Upper lobe of right lung (tissue), 1 donor: ENCODE measurements at regions not wholly inside any gene's neighbourhood (a gene's known extent, or its start where the extent isn't known, plus 50 kb on each side); places are given as distances from the start of the nearest gene placed in this dataset.

Experiments used
- ATAC-seq: fragments of 200-7000 bp; cut with Tn5 transposase; one replicate; pipeline ENCODE4 v1.9.1; 2020; ENCODE audit warnings: mild to moderate bottlenecking, moderate library complexity
- DNase-seq: peaks from one replicate; pipeline ENCODE4 v3.0.0-alpha.2; 2020
- H3K27ac ChIP-seq: fragments of 200-600 bp; one replicate; pipeline ENCODE4 v1.8.0; 2022
- H3K27me3 ChIP-seq: fragments of 200-600 bp; one replicate; pipeline ENCODE4 v1.8.0; 2022; ENCODE audit warnings: mild to moderate bottlenecking
- H3K36me3 ChIP-seq: fragments of 200-600 bp; one replicate; pipeline ENCODE4 v1.8.0; 2022
- H3K4me1 ChIP-seq: fragments of 200-600 bp; one replicate; pipeline ENCODE4 v1.8.0; 2022
- H3K4me3 ChIP-seq: fragments of 200-600 bp; one replicate; pipeline ENCODE4 v1.8.0; 2022; ENCODE audit warnings: mild to moderate bottlenecking
- H3K9me3 ChIP-seq: fragments of 200-600 bp; one replicate; pipeline ENCODE4 v1.8.0; 2022
- CTCF ChIP-seq: fragments of 200-600 bp; IDR thresholded peaks from one replicate; pipeline ENCODE4 v1.8.0; 2022; ENCODE audit warnings: antibody characterized with exemption
- intact Hi-C: fragments of 100-400 bp; cut with DNase I; formaldehyde crosslinking; loops from one replicate; pipeline ENCODE4 v1.11.0; 2022
- donor health status: DM: no; HTN: yes; CAD: no; lungs with severe emphysema.

DNA sequence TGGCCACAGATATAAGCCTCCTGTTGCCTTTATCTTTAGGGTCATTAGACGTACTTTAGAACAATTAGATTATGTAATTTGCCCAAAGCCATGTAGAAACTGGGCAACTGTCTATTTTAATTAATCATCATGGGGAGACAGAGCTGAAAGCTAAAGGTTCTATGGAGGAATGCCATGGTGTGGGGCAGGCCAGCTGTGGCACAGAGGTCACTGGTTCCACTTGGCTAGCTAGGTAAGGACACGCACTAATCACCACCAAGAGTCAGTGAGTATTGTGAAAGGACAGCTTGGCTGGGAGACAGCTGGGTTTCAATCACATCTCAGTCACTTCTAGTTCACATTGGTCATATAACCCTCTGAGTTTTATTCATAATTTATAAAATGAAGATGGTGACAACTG, 81.7 kb downstream of the HMHB1 start:
- Histone ChIP-seq H3K9me3 (no peaks in the 10 kb centered on the region), H3K4me3 (no peak overlapping the region), H3K27ac (no peak overlapping the region), H3K27me3 (no peaks in the 10 kb centered on the region), H3K4me1 (no peaks in the 10 kb centered on the region), H3K36me3 (no peaks in the 10 kb centered on the region)
- no peak for ATAC-seq
- no peak for DNase-seq
- intact Hi-C loops: no loop called here
- no peak for TF ChIP-seq CTCF

- no peaks in the 10 kb centered on the region for H3K4me1 ChIP-seq
- ATAC-seq: no peak
- no peak for TF ChIP-seq CTCF
These were observed 84.6 kb downstream of the HMHB1 start for GRCh38 chr5:143896516-143896915.

GRCh38 chr5:143896966-143897365, 85.0 kb downstream of the HMHB1 start:
- intact Hi-C loops: no loop called here
- no peak for TF ChIP-seq CTCF
- H3K4me1 ChIP-seq: no peaks in the 10 kb centered on the region
- H3K36me3 ChIP-seq: no peaks in the 10 kb centered on the region
- DNase-seq: no peak
- H3K27me3 ChIP-seq: no peaks in the 10 kb centered on the region
- no peak for ATAC-seq
- no peak overlapping the region for H3K27ac ChIP-seq
- no peak overlapping the region for H3K4me3 ChIP-seq
- H3K9me3 ChIP-seq: no peaks in the 10 kb centered on the region

More at GRCh38 chr5:143896516-143896915, 84.6 kb downstream of the HMHB1 start:
- Histone ChIP-seq H3K27ac (no peak overlapping the region), H3K36me3 (no peaks in the 10 kb centered on the region), H3K27me3 (no peaks in the 10 kb centered on the region), H3K4me3 (no peak overlapping the region), H3K9me3 (no peaks in the 10 kb centered on the region)
- DNase-seq: no peak
- intact Hi-C loops: no loop called here

GRCh38 chr5:143898381-143898780, 86.4 kb downstream of the HMHB1 start:
- H3K4me1 ChIP-seq: no peaks in the 10 kb centered on the region
- no peaks in the 10 kb centered on the region for H3K9me3 ChIP-seq
- no peak overlapping the region for H3K4me3 ChIP-seq
- no peaks in the 10 kb centered on the region for H3K36me3 ChIP-seq
- no peak for DNase-seq
- TF ChIP-seq CTCF: no peak
- ATAC-seq: no peak
- H3K27me3 ChIP-seq: no peaks in the 10 kb centered on the region
- no peak overlapping the region for H3K27ac ChIP-seq
- intact Hi-C loops: no loop called here

GRCh38 chr5:143898916-143899591, 87.1 kb downstream of the HMHB1 start:
- H3K9me3 ChIP-seq: no peaks in the 10 kb centered on the region
- H3K4me3 ChIP-seq: no peak overlapping the region
- H3K4me1 ChIP-seq: no peaks in the 10 kb centered on the region
- H3K27ac ChIP-seq: no peak overlapping the region
- ATAC-seq (no peak), DNase-seq (no peak)
- H3K27me3 ChIP-seq: no peaks in the 10 kb centered on the region
- no peak for TF ChIP-seq CTCF
- intact Hi-C loops: no loop called here
- no peaks in the 10 kb centered on the region for H3K36me3 ChIP-seq

DNA sequence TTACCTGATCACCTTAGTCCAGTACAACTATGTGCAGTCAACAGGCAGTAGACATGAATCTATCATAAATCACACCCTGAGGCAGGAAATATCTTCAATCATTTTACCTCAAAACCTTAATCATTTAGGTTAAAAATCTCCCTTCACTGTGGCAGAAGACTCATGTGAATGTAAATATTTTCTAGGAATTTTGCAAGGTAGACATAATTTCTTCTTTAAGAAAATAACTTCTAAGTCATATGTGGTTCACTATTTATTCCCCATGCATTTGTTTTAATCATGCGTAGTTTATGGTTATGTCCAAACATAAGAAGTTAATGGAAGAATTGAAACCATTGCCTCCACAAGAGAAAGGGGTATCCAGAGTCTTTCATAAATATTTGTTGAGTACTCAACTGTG, 97.0 kb downstream of the HMHB1 start:
- no peak for DNase-seq
- TF ChIP-seq CTCF: no peak
- H3K9me3 ChIP-seq: no peaks in the 10 kb centered on the region
- intact Hi-C loops: no loop called here
- no peaks in the 10 kb centered on the region for H3K27me3 ChIP-seq
- no peak overlapping the region for H3K27ac ChIP-seq
- no peak overlapping the region for H3K4me3 ChIP-seq
- ATAC-seq: no peak
- no peaks in the 10 kb centered on the region for H3K36me3 ChIP-seq
- no peaks in the 10 kb centered on the region for H3K4me1 ChIP-seq
